H1 (cell line): ENCODE measurements at regions not wholly inside any gene's neighbourhood (a gene's known extent, or its start where the extent isn't known, plus 50 kb on each side); places are given as distances from the start of the nearest gene placed in this dataset.

Experiments used
- BRCA1 ChIP-seq: IDR thresholded peaks from 2 replicates; pipeline ENCODE4 v1.6.1; 2012; ENCODE audit warnings: low read depth, low read length, improper control_type of control experiment
- CBX8 ChIP-seq: fragments of 300-800, 300-1000 bp; sonication (generic); IDR thresholded peaks from 2 replicates; pipeline ENCODE4 v1.7.1; 2016; ENCODE audit warnings: low read depth, low read length, borderline replicate concordance
- CHD2 ChIP-seq: IDR thresholded peaks from 2 replicates; pipeline ENCODE4 v1.6.1; 2012; ENCODE audit warnings: low read length, improper control_type of control experiment
- MAFK ChIP-seq: IDR thresholded peaks from 2 replicates; pipeline ENCODE4 v1.6.1; 2012; ENCODE audit warnings: low read depth, mild to moderate bottlenecking, improper control_type of control experiment, low read length
- TEAD4 ChIP-seq: IDR thresholded peaks from 2 replicates; pipeline ENCODE4 v1.6.1; 2012; ENCODE audit warnings: low read depth, low read length, inconsistent platforms, mixed read lengths

- TF ChIP-seq TEAD4 (no peak), CBX8 (no peak), MAFK (no peak), CHD2 (no peak), BRCA1 (no peak)
Observed at GRCh38 chr6:22036699-22037098, 260.1 kb downstream of the PRL start (continued).
